HEK293 (cell line): ENCODE measurements at regions not wholly inside any gene's neighbourhood (a gene's known extent, or its start where the extent isn't known, plus 50 kb on each side); places are given as distances from the start of the nearest gene placed in this dataset.

ENCODE experiments used
- CTCF ChIP-seq: fragments of 450-650 bp; formaldehyde crosslinking; IDR thresholded peaks from 2 replicates; pipeline ENCODE4 v1.5.1; 2016; ENCODE audit warnings: missing biosample characterization, missing genetic modification characterization
- GFI1B ChIP-seq: fragments of 450-650 bp; formaldehyde crosslinking; IDR thresholded peaks from 2 replicates; pipeline ENCODE4 v1.5.1; 2016; ENCODE audit warnings: missing biosample characterization, missing genetic modification characterization
- GLI4 ChIP-seq: fragments of 450-650 bp; formaldehyde crosslinking; IDR thresholded peaks from 2 replicates; pipeline ENCODE4 v1.5.1; 2016; ENCODE audit warnings: missing biosample characterization, missing genetic modification characterization
- REST ChIP-seq: fragments of 450-650 bp; formaldehyde crosslinking; IDR thresholded peaks from 2 replicates; pipeline ENCODE4 v1.5.1; 2016; ENCODE audit warnings: missing biosample characterization, missing genetic modification characterization
- YY1 ChIP-seq: fragments of 450-650 bp; formaldehyde crosslinking; IDR thresholded peaks from 2 replicates; pipeline ENCODE4 v1.5.1; 2018; ENCODE audit warnings: missing biosample characterization, missing genetic modification characterization
- ZNF558 ChIP-seq: fragments of 450-650 bp; formaldehyde crosslinking; IDR thresholded peaks from 2 replicates; pipeline ENCODE4 v1.5.1; 2016; ENCODE audit warnings: missing biosample characterization, missing genetic modification characterization
- ZNF792 ChIP-seq: fragments of 450-650 bp; formaldehyde crosslinking; IDR thresholded peaks from 2 replicates; pipeline ENCODE4 v1.5.1; 2016; ENCODE audit warnings: missing biosample characterization, missing genetic modification characterization

- no peak for TF ChIP-seq ZNF558 (tag by site-specific recombination)
- TF ChIP-seq YY1 (tag by site-specific recombination): no peak
- no peak for TF ChIP-seq ZNF792
- no peak for TF ChIP-seq GFI1B (tag by site-specific recombination)
- TF ChIP-seq REST (tag by site-specific recombination): no peak
- TF ChIP-seq GLI4 (tag by site-specific recombination): no peak
- TF ChIP-seq CTCF (tag by site-specific recombination): no peak
Observed at GRCh38 chr12:131418884-131419283, 292.0 kb upstream of the SFSWAP start.
